Lower leg skin (tissue), 3 donors: ENCODE measurements at regions not wholly inside any gene's neighbourhood (a gene's known extent, or its start where the extent isn't known, plus 50 kb on each side); places are given as distances from the start of the nearest gene placed in this dataset.

Experiments used
- POLR2A ChIP-seq, 2 donors: fragments of 450-650 bp; IDR thresholded peaks; one replicate each; pipeline ENCODE4 v1.6.1; 2016 to 2017; ENCODE audit warnings: antibody characterized with exemption in 2 of 2, mild to moderate bottlenecking in 1 of 2, moderate library complexity in 1 of 2
- TF ChIP-seq, protein P1 (sequence below), 3 donors: fragments of 450-650 bp; IDR thresholded peaks; one replicate each; pipeline ENCODE4 v1.5.1; 2016; ENCODE audit warnings: antibody characterized with exemption in 3 of 3, mild to moderate bottlenecking in 3 of 3, moderate library complexity in 2 of 3

DNA sequence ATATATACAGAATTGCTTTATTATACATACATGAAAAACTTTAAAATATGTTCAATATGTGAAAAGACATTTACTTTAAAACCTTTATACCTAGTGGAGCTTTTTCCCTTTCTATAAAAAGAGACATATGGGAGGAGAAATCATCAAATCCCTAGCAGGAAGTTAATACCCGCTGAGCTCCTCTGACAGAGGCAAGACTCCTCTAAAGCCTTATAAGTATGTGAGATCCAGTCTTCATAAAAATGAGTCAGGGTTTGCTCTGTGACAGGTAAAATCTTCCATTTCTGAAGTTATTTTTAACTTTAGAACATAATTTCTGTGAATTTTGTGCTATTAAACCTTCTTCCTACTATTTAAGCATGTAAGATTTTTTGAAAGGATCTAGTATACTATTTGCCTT lies 634.4 kb upstream of the AADAT start:
- TF ChIP-seq, protein P1, sequence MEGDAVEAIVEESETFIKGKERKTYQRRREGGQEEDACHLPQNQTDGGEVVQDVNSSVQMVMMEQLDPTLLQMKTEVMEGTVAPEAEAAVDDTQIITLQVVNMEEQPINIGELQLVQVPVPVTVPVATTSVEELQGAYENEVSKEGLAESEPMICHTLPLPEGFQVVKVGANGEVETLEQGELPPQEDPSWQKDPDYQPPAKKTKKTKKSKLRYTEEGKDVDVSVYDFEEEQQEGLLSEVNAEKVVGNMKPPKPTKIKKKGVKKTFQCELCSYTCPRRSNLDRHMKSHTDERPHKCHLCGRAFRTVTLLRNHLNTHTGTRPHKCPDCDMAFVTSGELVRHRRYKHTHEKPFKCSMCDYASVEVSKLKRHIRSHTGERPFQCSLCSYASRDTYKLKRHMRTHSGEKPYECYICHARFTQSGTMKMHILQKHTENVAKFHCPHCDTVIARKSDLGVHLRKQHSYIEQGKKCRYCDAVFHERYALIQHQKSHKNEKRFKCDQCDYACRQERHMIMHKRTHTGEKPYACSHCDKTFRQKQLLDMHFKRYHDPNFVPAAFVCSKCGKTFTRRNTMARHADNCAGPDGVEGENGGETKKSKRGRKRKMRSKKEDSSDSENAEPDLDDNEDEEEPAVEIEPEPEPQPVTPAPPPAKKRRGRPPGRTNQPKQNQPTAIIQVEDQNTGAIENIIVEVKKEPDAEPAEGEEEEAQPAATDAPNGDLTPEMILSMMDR (IDR thresholded peaks at IDR 0.05) = no peak
- no peak for TF ChIP-seq POLR2A (IDR thresholded peaks at IDR 0.05)
